Peyer's patch (tissue), 4 donors: ENCODE measurements at regions not wholly inside any gene's neighbourhood (a gene's known extent, or its start where the extent isn't known, plus 50 kb on each side); places are given as distances from the start of the nearest gene placed in this dataset.

Experiments
- POLR2A ChIP-seq, 2 donors: fragments of 450-650 bp; IDR thresholded peaks; one replicate each; pipeline ENCODE4 v1.5.1; 2017; ENCODE audit warnings: antibody characterized with exemption in 2 of 2, mild to moderate bottlenecking in 2 of 2, moderate library complexity in 2 of 2
- TF ChIP-seq, protein P1 (sequence below), 6 experiments: fragments of 450-650 bp in 4 of 6; fragments of 200-600 bp in 2 of 6; sonication (generic) in 1 of 6; IDR thresholded peaks; one replicate each; pipeline ENCODE4 v1.5.1; 2017 to 2019; ENCODE audit warnings: antibody characterized with exemption in 6 of 6, mild to moderate bottlenecking in 3 of 6, moderate library complexity in 1 of 6

DNA sequence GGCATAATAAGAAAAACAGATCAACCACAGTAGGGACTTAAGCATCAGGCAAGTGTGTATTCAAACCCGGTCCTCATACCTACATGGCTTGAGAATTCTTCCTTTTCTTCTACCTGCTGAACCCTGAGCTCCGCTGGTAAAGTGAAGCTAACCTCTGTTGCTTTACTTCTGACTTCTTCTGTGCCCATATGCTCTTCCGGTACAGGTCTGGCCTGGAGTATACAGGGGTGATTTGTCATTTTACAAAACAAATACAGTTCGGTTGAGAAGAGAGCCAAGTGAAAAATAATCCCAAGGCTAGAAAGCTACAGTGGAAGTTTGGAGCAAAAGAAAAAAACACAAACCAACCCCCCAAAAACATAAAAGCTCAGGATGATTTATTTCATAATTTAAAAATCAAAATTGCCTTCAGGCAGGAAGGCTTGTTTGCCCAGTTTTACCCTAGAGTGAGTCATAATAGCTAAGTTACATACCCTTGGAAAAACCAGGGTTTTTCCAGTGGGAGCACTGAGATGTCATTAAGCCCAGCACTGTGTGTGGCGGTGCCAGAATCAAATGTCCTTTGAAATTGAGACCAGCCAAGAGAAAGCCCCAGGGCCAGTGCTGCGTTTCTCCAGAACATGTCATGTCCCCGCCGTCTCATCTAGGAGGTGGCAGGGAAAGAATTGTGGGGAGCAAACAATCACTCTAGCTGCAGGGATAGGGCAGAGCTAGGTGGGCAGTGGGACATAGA, 305.5 kb upstream of the ISX start:
- TF ChIP-seq, protein P1, sequence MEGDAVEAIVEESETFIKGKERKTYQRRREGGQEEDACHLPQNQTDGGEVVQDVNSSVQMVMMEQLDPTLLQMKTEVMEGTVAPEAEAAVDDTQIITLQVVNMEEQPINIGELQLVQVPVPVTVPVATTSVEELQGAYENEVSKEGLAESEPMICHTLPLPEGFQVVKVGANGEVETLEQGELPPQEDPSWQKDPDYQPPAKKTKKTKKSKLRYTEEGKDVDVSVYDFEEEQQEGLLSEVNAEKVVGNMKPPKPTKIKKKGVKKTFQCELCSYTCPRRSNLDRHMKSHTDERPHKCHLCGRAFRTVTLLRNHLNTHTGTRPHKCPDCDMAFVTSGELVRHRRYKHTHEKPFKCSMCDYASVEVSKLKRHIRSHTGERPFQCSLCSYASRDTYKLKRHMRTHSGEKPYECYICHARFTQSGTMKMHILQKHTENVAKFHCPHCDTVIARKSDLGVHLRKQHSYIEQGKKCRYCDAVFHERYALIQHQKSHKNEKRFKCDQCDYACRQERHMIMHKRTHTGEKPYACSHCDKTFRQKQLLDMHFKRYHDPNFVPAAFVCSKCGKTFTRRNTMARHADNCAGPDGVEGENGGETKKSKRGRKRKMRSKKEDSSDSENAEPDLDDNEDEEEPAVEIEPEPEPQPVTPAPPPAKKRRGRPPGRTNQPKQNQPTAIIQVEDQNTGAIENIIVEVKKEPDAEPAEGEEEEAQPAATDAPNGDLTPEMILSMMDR (IDR thresholded peaks at IDR 0.05) = no peak
- no peak for TF ChIP-seq POLR2A (IDR thresholded peaks at IDR 0.05)
